ENCODE measurements at regions not wholly inside any gene's neighbourhood (a gene's known extent, or its start where the extent isn't known, plus 50 kb on each side); places are given as distances from the start of the nearest gene placed in this dataset.

GRCh38 chr17:27391427-27391826 is 64.8 kb upstream of the KSR1 start:
- no peak for DNase-seq (ENCODE audit: low read depth)

- no peak for DNase-seq (ENCODE audit: low read depth)
Observed at GRCh38 chr17:27396045-27396444, 60.2 kb upstream of the KSR1 start.

DNA sequence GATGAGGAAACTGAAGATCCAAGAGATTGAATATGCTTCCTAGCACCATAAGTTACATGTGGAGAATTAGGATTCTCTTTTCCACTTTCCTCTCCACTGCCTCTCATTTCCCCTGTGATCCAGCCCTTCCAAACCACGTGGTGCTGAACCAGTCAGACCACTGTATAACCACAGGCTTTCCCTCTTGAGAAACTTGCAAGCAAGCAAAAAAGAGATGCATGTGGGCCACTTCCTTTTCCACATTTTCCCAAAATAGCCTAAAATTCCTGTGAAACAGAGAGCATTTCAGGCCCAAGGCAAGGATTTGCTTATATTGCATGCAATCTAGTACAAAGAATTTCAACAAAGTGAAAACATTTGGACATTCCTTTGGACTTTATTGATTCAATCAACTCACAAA is 59.3 kb upstream of the KSR1 start:
- peak; percentile 43 for DNase-seq (ENCODE audit: low read depth)

DNA sequence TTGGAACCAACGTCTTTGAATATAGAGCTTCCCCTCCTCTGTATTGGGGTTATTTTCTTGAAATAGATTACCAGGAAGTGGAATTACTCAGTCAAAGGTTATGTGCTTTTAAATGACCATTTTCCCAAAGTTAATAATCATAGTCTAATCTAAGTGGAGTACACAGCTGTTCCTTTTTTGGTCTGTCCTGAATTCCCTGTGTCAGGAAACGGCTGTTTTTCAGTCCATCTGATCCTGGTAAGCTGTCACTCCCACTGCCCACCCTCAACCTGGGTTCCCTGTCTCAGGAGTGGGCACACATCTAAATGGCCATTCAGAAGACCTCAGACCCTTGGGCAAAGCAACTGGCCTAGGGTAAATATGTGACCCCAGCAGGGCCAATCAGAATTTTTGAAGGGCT is 57.6 kb upstream of the KSR1 start:
- DNase-seq (ENCODE audit: low read depth): no peak

GRCh38 chr17:27400991-27401390 is 55.3 kb upstream of the KSR1 start:
- DNase-seq (ENCODE audit: low read depth): no peak

- no peak for DNase-seq (ENCODE audit: low read depth)
Observed at GRCh38 chr17:27402943-27403342, 53.3 kb upstream of the KSR1 start.

DNA sequence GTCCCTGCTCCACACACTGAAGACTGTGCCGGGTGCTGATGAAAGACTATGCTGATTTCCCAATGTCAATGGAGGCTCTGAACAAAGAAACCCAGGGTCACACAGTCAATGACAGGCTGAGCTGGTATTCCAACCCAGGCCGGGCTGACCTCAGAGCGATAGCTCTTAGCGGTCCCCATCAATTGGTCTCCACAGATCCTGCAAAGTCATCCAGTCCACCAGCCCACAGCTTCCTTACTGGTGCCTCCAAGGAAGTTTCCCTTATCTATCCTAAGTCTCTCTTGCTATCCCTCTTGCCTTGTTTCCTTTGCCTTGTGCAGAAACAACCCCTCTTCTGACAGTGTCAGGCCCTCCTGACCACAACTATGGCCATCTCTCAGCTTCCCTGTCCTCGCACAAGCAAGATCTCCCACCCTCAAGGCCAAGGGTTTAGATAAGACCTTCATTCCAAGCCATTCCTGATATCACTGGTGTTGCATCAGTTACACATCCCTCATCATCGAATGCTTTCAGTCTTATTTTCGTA is 52.7 kb upstream of the KSR1 start:
- DNase-seq (ENCODE audit: low read depth): peak; percentile 63

DNA sequence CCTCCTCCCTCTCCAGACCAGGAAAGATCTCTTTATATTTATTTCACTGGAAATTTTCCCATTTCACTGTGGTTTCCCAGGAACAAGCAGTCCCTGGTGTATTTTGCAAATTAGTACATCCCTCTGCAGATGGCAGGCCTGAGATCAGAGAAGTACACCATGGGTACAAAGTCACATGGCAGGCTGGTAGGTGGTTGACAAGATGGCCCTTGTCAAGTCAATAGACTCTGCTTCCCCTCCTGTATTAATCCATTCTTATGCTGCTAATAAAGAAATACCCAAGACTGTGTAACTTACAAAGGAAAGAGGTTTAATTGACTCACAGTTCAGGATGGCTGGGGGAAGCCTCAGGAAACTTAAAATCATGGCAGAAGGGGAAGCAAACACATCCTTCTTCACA is 51.6 kb upstream of the KSR1 start:
- DNase-seq (ENCODE audit: low read depth): no peak
